SK-N-SH treated with all-trans-retinoic acid at 6 μM for 48 hours (cell line): ENCODE measurements at regions not wholly inside any gene's neighbourhood (a gene's known extent, or its start where the extent isn't known, plus 50 kb on each side); places are given as distances from the start of the nearest gene placed in this dataset.

ENCODE experiments used
- ARNTL ChIP-seq: fragments of 450-650 bp; formaldehyde crosslinking; IDR thresholded peaks from 2 replicates; pipeline ENCODE4 v1.5.0; 2020; ENCODE audit warnings: low read depth, mild to moderate bottlenecking, moderate library complexity, borderline replicate concordance
- BACH2 ChIP-seq: fragments of 250-450 bp; sonication (Bioruptor Pico); IDR thresholded peaks from 2 replicates; pipeline ENCODE4 v1.9.0; 2021; ENCODE audit warnings: mild to moderate bottlenecking, borderline replicate concordance
- CSDC2 ChIP-seq: fragments of 250-450 bp; sonication (Bioruptor Pico); IDR thresholded peaks from 2 replicates; pipeline ENCODE4 v1.5.0; 2020; ENCODE audit warnings: mild to moderate bottlenecking, moderate library complexity
- CSRNP3 ChIP-seq: fragments of 250-450 bp; sonication (Bioruptor Pico); IDR thresholded peaks from 2 replicates; pipeline ENCODE4 v1.5.1; 2021; ENCODE audit warnings: mild to moderate bottlenecking, moderate library complexity
- OSR1 ChIP-seq: fragments of 250-450 bp; sonication (Bioruptor Pico); IDR thresholded peaks from 2 replicates; pipeline ENCODE4 v1.8.0; 2022; ENCODE audit warnings: moderate library complexity, mild to moderate bottlenecking, inconsistent platforms
- PPARA ChIP-seq: fragments of 250-450 bp; sonication (Bioruptor Pico); IDR thresholded peaks from 2 replicates; pipeline ENCODE4 v1.5.0; 2020; ENCODE audit warnings: mild to moderate bottlenecking, borderline replicate concordance
- RARB ChIP-seq: fragments of 250-450 bp; sonication (Bioruptor Pico); IDR thresholded peaks from 2 replicates; pipeline ENCODE4 v1.8.0; 2021; ENCODE audit warnings: mild to moderate bottlenecking, moderate library complexity
- TSHZ2 ChIP-seq: fragments of 250-450 bp; sonication (Bioruptor Pico); IDR thresholded peaks from 2 replicates; pipeline ENCODE4 v1.5.0; 2020; ENCODE audit warnings: mild to moderate bottlenecking, moderate library complexity
- ZC3H10 ChIP-seq: fragments of 250-450 bp; sonication (Bioruptor Pico); IDR thresholded peaks from 2 replicates; pipeline ENCODE4 v1.5.1; 2021; ENCODE audit warnings: mild to moderate bottlenecking, moderate library complexity
- ZFP30 ChIP-seq: fragments of 450-650 bp; formaldehyde crosslinking; IDR thresholded peaks from 2 replicates; pipeline ENCODE4 v1.5.0; 2022; ENCODE audit warnings: mild to moderate bottlenecking, moderate library complexity
- ZNF565 ChIP-seq: fragments of 450-650 bp; formaldehyde crosslinking; conservative IDR thresholded peaks from 2 replicates; pipeline ENCODE4 v1.5.0; 2020; ENCODE audit warnings: low read depth, mild to moderate bottlenecking, moderate library complexity
- ZNF70 ChIP-seq: fragments of 450-650 bp; formaldehyde crosslinking; IDR thresholded peaks from 2 replicates; pipeline ENCODE4 v1.5.0; 2020; ENCODE audit warnings: mild to moderate bottlenecking, moderate library complexity
- TF ChIP-seq, protein P1 (sequence below): fragments of 250-450 bp; sonication (Bioruptor Pico); IDR thresholded peaks from 2 replicates; pipeline ENCODE4 v1.8.0; 2020; ENCODE audit warnings: mild to moderate bottlenecking, moderate library complexity, borderline replicate concordance
- TF ChIP-seq, protein P2 (sequence below): fragments of 250-450 bp; sonication (Bioruptor Pico); IDR thresholded peaks from 2 replicates; pipeline ENCODE4 v1.5.1; 2020; ENCODE audit warnings: low read depth, mild to moderate bottlenecking, moderate library complexity

DNA sequence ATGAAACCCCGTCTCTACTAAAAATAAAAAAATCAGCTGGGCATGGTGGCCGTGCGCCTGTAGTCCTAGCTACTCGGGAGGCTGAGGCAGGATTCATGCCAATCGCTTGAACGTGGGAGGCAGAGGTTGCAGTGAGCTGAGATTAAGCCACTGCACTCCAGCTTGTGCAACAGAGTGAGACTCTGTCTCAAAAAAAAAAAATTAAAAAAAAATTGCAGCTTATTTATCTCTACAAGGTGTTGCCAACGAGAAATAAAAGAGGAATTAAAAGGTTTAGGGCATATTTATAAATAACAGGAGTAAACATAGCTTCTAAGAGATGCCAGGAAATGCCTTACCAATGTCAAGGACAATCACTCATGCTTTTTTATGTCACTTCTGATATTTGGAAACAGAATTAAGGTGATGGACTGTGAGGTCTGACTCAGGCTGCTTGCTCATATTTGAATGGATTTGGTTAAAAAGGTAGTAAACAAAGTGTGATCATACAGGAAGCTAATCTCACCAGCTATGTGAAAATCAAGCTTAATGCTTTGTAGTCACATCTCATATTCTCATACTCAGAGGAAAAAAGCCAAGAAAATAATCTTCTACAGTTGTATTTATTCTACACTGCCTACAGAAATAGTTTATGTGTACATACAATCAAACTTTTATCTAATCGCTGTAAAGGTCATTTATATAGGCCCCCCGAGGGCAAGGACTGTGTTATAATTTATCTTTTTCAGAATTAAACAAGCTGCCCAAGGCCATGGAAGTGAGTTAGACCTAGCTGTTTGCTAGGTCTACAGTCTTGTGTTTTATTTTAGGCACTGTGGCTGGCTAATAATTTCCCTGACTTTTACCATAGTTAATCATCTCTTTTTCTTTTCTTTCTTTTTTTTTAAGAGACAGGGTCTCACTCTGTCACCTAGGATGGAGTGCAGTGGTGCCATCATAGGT lies 61.1 kb upstream of the RBMX start:
- no peak for TF ChIP-seq ZNF565 (CRISPR knock-in tag)
- TF ChIP-seq, protein P1, sequence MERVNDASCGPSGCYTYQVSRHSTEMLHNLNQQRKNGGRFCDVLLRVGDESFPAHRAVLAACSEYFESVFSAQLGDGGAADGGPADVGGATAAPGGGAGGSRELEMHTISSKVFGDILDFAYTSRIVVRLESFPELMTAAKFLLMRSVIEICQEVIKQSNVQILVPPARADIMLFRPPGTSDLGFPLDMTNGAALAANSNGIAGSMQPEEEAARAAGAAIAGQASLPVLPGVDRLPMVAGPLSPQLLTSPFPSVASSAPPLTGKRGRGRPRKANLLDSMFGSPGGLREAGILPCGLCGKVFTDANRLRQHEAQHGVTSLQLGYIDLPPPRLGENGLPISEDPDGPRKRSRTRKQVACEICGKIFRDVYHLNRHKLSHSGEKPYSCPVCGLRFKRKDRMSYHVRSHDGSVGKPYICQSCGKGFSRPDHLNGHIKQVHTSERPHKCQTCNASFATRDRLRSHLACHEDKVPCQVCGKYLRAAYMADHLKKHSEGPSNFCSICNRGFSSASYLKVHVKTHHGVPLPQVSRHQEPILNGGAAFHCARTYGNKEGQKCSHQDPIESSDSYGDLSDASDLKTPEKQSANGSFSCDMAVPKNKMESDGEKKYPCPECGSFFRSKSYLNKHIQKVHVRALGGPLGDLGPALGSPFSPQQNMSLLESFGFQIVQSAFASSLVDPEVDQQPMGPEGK = no peak
- TF ChIP-seq ZNF70 (CRISPR knock-in tag) = no peak
- no peak for TF ChIP-seq ZC3H10 (CRISPR knock-in tag)
- no peak for TF ChIP-seq BACH2
- TF ChIP-seq, protein P2, sequence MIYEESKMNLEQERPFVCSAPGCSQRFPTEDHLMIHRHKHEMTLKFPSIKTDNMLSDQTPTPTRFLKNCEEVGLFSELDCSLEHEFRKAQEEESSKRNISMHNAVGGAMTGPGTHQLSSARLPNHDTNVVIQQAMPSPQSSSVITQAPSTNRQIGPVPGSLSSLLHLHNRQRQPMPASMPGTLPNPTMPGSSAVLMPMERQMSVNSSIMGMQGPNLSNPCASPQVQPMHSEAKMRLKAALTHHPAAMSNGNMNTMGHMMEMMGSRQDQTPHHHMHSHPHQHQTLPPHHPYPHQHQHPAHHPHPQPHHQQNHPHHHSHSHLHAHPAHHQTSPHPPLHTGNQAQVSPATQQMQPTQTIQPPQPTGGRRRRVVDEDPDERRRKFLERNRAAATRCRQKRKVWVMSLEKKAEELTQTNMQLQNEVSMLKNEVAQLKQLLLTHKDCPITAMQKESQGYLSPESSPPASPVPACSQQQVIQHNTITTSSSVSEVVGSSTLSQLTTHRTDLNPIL (CRISPR knock-in tag) = no peak
- no peak for TF ChIP-seq PPARA
- TF ChIP-seq CSRNP3 (CRISPR knock-in tag) = no peak
- TF ChIP-seq ARNTL (CRISPR knock-in tag) = no peak
- no peak for TF ChIP-seq OSR1 (CRISPR knock-in tag)
- TF ChIP-seq RARB (CRISPR knock-in tag) = no peak
- no peak for TF ChIP-seq ZFP30
- TF ChIP-seq CSDC2 (CRISPR knock-in tag) = no peak
- TF ChIP-seq TSHZ2 (CRISPR knock-in tag) = no peak
